H1 (cell line): ENCODE measurements at regions not wholly inside any gene's neighbourhood (a gene's known extent, or its start where the extent isn't known, plus 50 kb on each side); places are given as distances from the start of the nearest gene placed in this dataset.

Experiments used
- CTCF ChIA-PET: fragments of 300-600 bp; sonication (Branson Sonifier 250); formaldehyde crosslinking; loops from one replicate; lab custom pipeline; 2021; ENCODE audit not compliant: partially characterized antibody; lab: Charles Lee
- POLR2A ChIA-PET: fragments of 300-600 bp; sonication (Branson Sonifier 250); formaldehyde crosslinking; loops from one replicate; lab custom pipeline; 2021; ENCODE audit warnings: inconsistent platforms; ENCODE audit not compliant: partially characterized antibody; lab: Charles Lee
- DNase-seq, 2 experiments: peaks; one replicate each; pipeline versions ENCODE4 v3.0.0 to v3.0.0-alpha.2; 2010 to 2022; ENCODE audit warnings: low spot score in 2 of 2, low read depth in 1 of 2, mixed read lengths in 1 of 2
- FAIRE-seq: peaks from 2 replicates; lab custom pipeline; 2011; peaks lifted over from hg19 to GRCh38; lab: Jason Lieb, UNC
- H2AFZ ChIP-seq: 2 replicates; pipeline ENCODE4 v1.8.1; 2012; ENCODE audit warnings: low read length, inconsistent platforms
- H2AK5ac ChIP-seq: 2 replicates; pipeline ENCODE4 v1.6.1; 2013; ENCODE audit warnings: low read depth, low read length
- H2BK120ac ChIP-seq: replicated peaks from 2 replicates; pipeline ENCODE3; 2013; ENCODE audit warnings: low read depth, low read length, inconsistent platforms
- H2BK12ac ChIP-seq: 2 replicates; pipeline ENCODE4 v1.6.1; 2013; ENCODE audit warnings: low read depth, low read length
- H2BK15ac ChIP-seq: 2 replicates; pipeline ENCODE4 v1.6.1; 2013; ENCODE audit warnings: low read length
- H2BK20ac ChIP-seq: 2 replicates; pipeline ENCODE4 v1.6.1; 2013; ENCODE audit warnings: low read length
- H2BK5ac ChIP-seq: 2 replicates; pipeline ENCODE4 v1.6.1; 2013; ENCODE audit warnings: low read depth, low read length
- H3K14ac ChIP-seq: 2 replicates; pipeline ENCODE4 v1.6.1; 2013; ENCODE audit warnings: inconsistent platforms; ENCODE audit not compliant: insufficient read length
- H3K18ac ChIP-seq: 2 replicates; pipeline ENCODE4 v1.6.1; 2013; ENCODE audit warnings: low read length; ENCODE audit errors: extremely low read depth
- H3K23ac ChIP-seq: 2 replicates; pipeline ENCODE4 v1.6.1; 2013; ENCODE audit warnings: inconsistent platforms; ENCODE audit not compliant: insufficient read length
- H3K23me2 ChIP-seq: 2 replicates; pipeline ENCODE4 v1.6.1; 2013; ENCODE audit warnings: low read depth, low read length
- H3K27ac ChIP-seq: 2 replicates; pipeline ENCODE4 v1.6.1; 2011; ENCODE audit warnings: low read depth, low read length, inconsistent platforms
- H3K27me3 ChIP-seq, 4 experiments: replicated peaks in 1 of 4; 1 replicate in 1 of 4; 2 replicates in 3 of 4; pipeline versions ENCODE4 v1.6.1 to v1.8.1; 2011 to 2013; ENCODE audit warnings: low read length in 3 of 4, mild to moderate bottlenecking in 3 of 4, inconsistent platforms in 2 of 4, mixed read lengths in 2 of 4, moderate library complexity in 1 of 4; ENCODE audit not compliant: control insufficient read depth in 3 of 4, insufficient read depth in 3 of 4; ENCODE audit errors: extremely low read depth in 1 of 4
- H3K36me3 ChIP-seq, 4 experiments: 2 replicates each; pipeline versions ENCODE4 v1.6.1 to v1.8.1; 2011 to 2013; ENCODE audit warnings: mild to moderate bottlenecking in 4 of 4, low read length in 3 of 4, moderate library complexity in 2 of 4, control low read depth in 1 of 4, inconsistent platforms in 1 of 4; ENCODE audit not compliant: insufficient read depth in 4 of 4, control insufficient read depth in 2 of 4
- H3K4ac ChIP-seq: replicated peaks from 2 replicates; pipeline ENCODE3; 2013; ENCODE audit warnings: low read length, low read depth, mixed read lengths, inconsistent platforms; ENCODE audit not compliant: insufficient read length
- H3K4me1 ChIP-seq, 4 experiments: replicated peaks in 1 of 4; 1 replicate in 1 of 4; 2 replicates in 3 of 4; pipeline versions ENCODE4 v1.6.1 to v1.8.1; 2011 to 2013; ENCODE audit warnings: low read length in 3 of 4, inconsistent platforms in 2 of 4, mixed read lengths in 1 of 4; ENCODE audit not compliant: insufficient read depth in 4 of 4, control insufficient read depth in 3 of 4
- H3K4me2 ChIP-seq, 2 experiments: 2 replicates each; pipeline versions ENCODE4 v1.6.1 to v1.8.1; 2011 to 2013; ENCODE audit warnings: low read depth in 2 of 2, low read length in 2 of 2, control low read depth in 1 of 2, inconsistent platforms in 1 of 2, mild to moderate bottlenecking in 1 of 2; ENCODE audit not compliant: insufficient read depth in 1 of 2
- H3K4me3 ChIP-seq, 4 experiments: fragments of 200-600, 300-600 bp in 1 of 4; sonication (generic), shearing (Covaris generic), sonication (Bioruptor Twin) in 1 of 4; 2 replicates each; pipeline versions ENCODE4 v1.5.1 to v1.8.1; 2011 to 2016; ENCODE audit warnings: low read length in 4 of 4, low read depth in 3 of 4, control low read depth in 2 of 4, inconsistent platforms in 2 of 4, mild to moderate bottlenecking in 2 of 4, mixed read lengths in 1 of 4, moderate library complexity in 1 of 4; ENCODE audit not compliant: insufficient read depth in 2 of 4; ENCODE audit errors: extremely low read depth in 1 of 4
- H3K56ac ChIP-seq: replicated peaks from 2 replicates; pipeline ENCODE3; 2013; ENCODE audit warnings: low read depth, mild to moderate bottlenecking, mixed read lengths, low read length, inconsistent platforms; ENCODE audit not compliant: insufficient read length
- H3K79me1 ChIP-seq: 2 replicates; pipeline ENCODE4 v1.6.1; 2013; ENCODE audit warnings: low read depth, low read length, control low read depth
- H3K79me2 ChIP-seq, 2 experiments: 2 replicates each; pipeline versions ENCODE4 v1.6.1 to v1.8.1; 2012 to 2013; ENCODE audit warnings: low read length in 2 of 2, mild to moderate bottlenecking in 2 of 2, inconsistent platforms in 1 of 2; ENCODE audit not compliant: insufficient read depth in 2 of 2, control insufficient read depth in 1 of 2
- H3K9ac ChIP-seq, 4 experiments: replicated peaks in 1 of 4; 1 replicate in 1 of 4; 2 replicates in 3 of 4; pipeline versions ENCODE4 v1.6.1 to v1.8.1; 2011 to 2013; ENCODE audit warnings: low read depth in 3 of 4, low read length in 3 of 4, control low read depth in 2 of 4, mild to moderate bottlenecking in 2 of 4, moderate library complexity in 2 of 4, inconsistent platforms in 1 of 4; ENCODE audit errors: extremely low read depth in 1 of 4
- H3K9me3 ChIP-seq, 2 experiments: 2 replicates each; pipeline versions ENCODE4 v1.6.1 to v1.8.1; 2012 to 2013; ENCODE audit warnings: mild to moderate bottlenecking in 2 of 2, moderate library complexity in 2 of 2, control low read depth in 1 of 2, inconsistent platforms in 1 of 2, low read depth in 1 of 2, low read length in 1 of 2, mixed read lengths in 1 of 2; ENCODE audit not compliant: insufficient read depth in 2 of 2
- H4K20me1 ChIP-seq, 2 experiments: replicated peaks in 1 of 2; 2 replicates each; pipeline versions ENCODE3 to v1.8.1; 2011 to 2013; ENCODE audit warnings: inconsistent platforms in 2 of 2, low read length in 2 of 2, mild to moderate bottlenecking in 1 of 2; ENCODE audit not compliant: insufficient read depth in 2 of 2, control insufficient read depth in 1 of 2
- H4K5ac ChIP-seq: 2 replicates; pipeline ENCODE4 v1.6.1; 2013; ENCODE audit warnings: low read length, low read depth, mixed read lengths, inconsistent platforms; ENCODE audit not compliant: insufficient read length
- H4K8ac ChIP-seq: 2 replicates; pipeline ENCODE4 v1.8.0; 2013; ENCODE audit warnings: mild to moderate bottlenecking, moderate library complexity, low read length, inconsistent platforms; ENCODE audit not compliant: insufficient read depth; ENCODE audit errors: extremely low read depth
- H4K91ac ChIP-seq: replicated peaks from 2 replicates; pipeline ENCODE3; 2013; ENCODE audit warnings: low read length, mixed read lengths, inconsistent platforms; ENCODE audit not compliant: insufficient read length
- CBX8 ChIP-seq: fragments of 300-800, 300-1000 bp; sonication (generic); IDR thresholded peaks from 2 replicates; pipeline ENCODE4 v1.7.1; 2016; ENCODE audit warnings: low read depth, low read length, borderline replicate concordance
- RAD21 ChIP-seq, 2 experiments: IDR thresholded peaks in 1 of 2; conservative IDR thresholded peaks in 1 of 2; 2 replicates each; pipeline ENCODE4 v1.6.1; 2011; ENCODE audit warnings: low read depth in 2 of 2, low read length in 2 of 2, improper control_type of control experiment in 1 of 2, inconsistent platforms in 1 of 2, mild to moderate bottlenecking in 1 of 2, moderate library complexity in 1 of 2
- WGBS, 2 experiments: shearing (Covaris generic) in 1 of 2; methylation state at CpG; one replicate each; pipeline versions ENCODE4 v1.1.6 to v1.1.7; 2013 to 2015; ENCODE audit warnings: low lambda C conversion rate in 2 of 2, mixed read lengths in 2 of 2, inconsistent platforms in 1 of 2, low coverage in 1 of 2, missing lambda C conversion rate in 1 of 2; ENCODE audit not compliant: insufficient replicate concordance in 2 of 2, insufficient coverage in 1 of 2, insufficient read length in 1 of 2; ENCODE audit errors: extremely low coverage in 1 of 2, missing lambda C conversion rate in 1 of 2; 5-methylcytosine and 5-hydroxymethylcytosine counted together

- H3K4me3 ChIP-seq: no peak overlapping the region
- H2BK5ac ChIP-seq: no peak overlapping the region
- no peak overlapping the region for H3K27ac ChIP-seq
- CTCF ChIA-PET: interaction anchor here (1.0 to 1.9 kb wide), 3 partner anchors 12 to 707 kb away, joined by 3 to 6 read pairs (median 3); no protein-coding TSS in a partner anchor
- no peak overlapping the region for H2BK15ac ChIP-seq
- H3K23ac ChIP-seq: no peak overlapping the region
- H4K20me1 ChIP-seq: no peaks in the 10 kb centered on the region
- H2BK20ac ChIP-seq: no peak overlapping the region
- H2BK12ac ChIP-seq: no peak overlapping the region
- no peaks in the 10 kb centered on the region for H3K79me1 ChIP-seq
- H4K91ac ChIP-seq: no peak overlapping the region
- no peak overlapping the region for H2BK120ac ChIP-seq
- H4K5ac ChIP-seq: no peak overlapping the region
- H3K4ac ChIP-seq: no peak overlapping the region
- FAIRE-seq (no peak), DNase-seq (no peak)
- no peak overlapping the region for H3K56ac ChIP-seq
- no peak overlapping the region for H4K8ac ChIP-seq
- H3K9me3 ChIP-seq: no peaks in the 10 kb centered on the region; a peak in 1 of 4 replicates
- WGBS, 2 experiments: 88% methylated on average over 11 of the region's 11 CpGs; no CpG with 5 or more reads in 1 of the 2 experiments
- H3K14ac ChIP-seq: no peak overlapping the region
- H2AK5ac ChIP-seq: no peak overlapping the region; the same call in 1 of the 2 replicates
- H3K36me3 ChIP-seq: no peaks in the 10 kb centered on the region
- H3K23me2 ChIP-seq: no peaks in the 10 kb centered on the region
- no peak overlapping the region; the same call in 1 of the 2 replicates for H3K18ac ChIP-seq
- H2AFZ ChIP-seq: no peak overlapping the region
- H3K4me1 ChIP-seq: no peaks in the 10 kb centered on the region; a peak in 1 of 7 replicates
- no peaks in the 10 kb centered on the region for H3K79me2 ChIP-seq
- H3K4me2 ChIP-seq: no peak overlapping the region
- POLR2A ChIA-PET: no interaction called here
- H3K9ac ChIP-seq: no peak overlapping the region
- no peaks in the 10 kb centered on the region for H3K27me3 ChIP-seq
- no peak for TF ChIP-seq CBX8
- TF ChIP-seq RAD21 (IDR thresholded peaks at IDR 0.05 in 1 of 2, conservative IDR thresholded peaks at IDR 0.05 in 1 of 2; ENCODE audit: low read depth in 2 of 2, low read length in 2 of 2): peak in 1 of 2 experiments; percentile 10; a peak in 2 of 4 replicates
- TF ChIP-seq, all 59 proteins: peak for 1
Measured at GRCh38 chr20:47950124-47950912, 165.0 kb upstream of the SULF2 start.
